Liver (tissue), 8 donors: ENCODE measurements at regions not wholly inside any gene's neighbourhood (a gene's known extent, or its start where the extent isn't known, plus 50 kb on each side); places are given as distances from the start of the nearest gene placed in this dataset.

Source experiments
- DNase-seq: peaks from one replicate; pipeline ENCODE4 v3.0.0-alpha.2; 2017; ENCODE audit warnings: low spot score
- H3K27ac ChIP-seq, 2 donors: one replicate each; pipeline ENCODE4 v1.7.0; 2013; ENCODE audit warnings: inconsistent platforms in 2 of 2, low read length in 2 of 2, control low read depth in 1 of 2, low read depth in 1 of 2, mild to moderate bottlenecking in 1 of 2
- H3K27me3 ChIP-seq, 4 donors: one replicate each; pipeline versions ENCODE4 v1.6.1 to v1.7.0; 2013; ENCODE audit warnings: low read length in 3 of 4, inconsistent platforms in 1 of 4, mild to moderate bottlenecking in 1 of 4, moderate library complexity in 1 of 4; ENCODE audit not compliant: control insufficient read depth in 4 of 4, insufficient read depth in 4 of 4
- H3K36me3 ChIP-seq, 4 donors: one replicate each; pipeline versions ENCODE4 v1.6.1 to v1.7.0; 2013; ENCODE audit warnings: low read length in 3 of 4, mild to moderate bottlenecking in 3 of 4, low read depth in 1 of 4, moderate library complexity in 1 of 4; ENCODE audit not compliant: control insufficient read depth in 4 of 4, insufficient read depth in 3 of 4
- H3K4me1 ChIP-seq, 4 donors: one replicate each; pipeline versions ENCODE4 v1.6.1 to v1.7.0; 2013; ENCODE audit warnings: low read length in 3 of 4, mild to moderate bottlenecking in 3 of 4, moderate library complexity in 1 of 4; ENCODE audit not compliant: control insufficient read depth in 4 of 4, insufficient read depth in 4 of 4
- H3K4me3 ChIP-seq, 3 donors: one replicate each; pipeline versions ENCODE4 v1.6.1 to v1.7.0; 2013; ENCODE audit warnings: low read length in 3 of 3, control low read depth in 1 of 3, low read depth in 1 of 3, mild to moderate bottlenecking in 1 of 3
- H3K9ac ChIP-seq, 2 donors: one replicate each; pipeline ENCODE4 v1.7.0; 2013; ENCODE audit warnings: low read length in 2 of 2, mild to moderate bottlenecking in 2 of 2, moderate library complexity in 2 of 2, control low read depth in 1 of 2, low read depth in 1 of 2
- H3K9me3 ChIP-seq, 4 donors: one replicate each; pipeline versions ENCODE4 v1.6.1 to v1.7.0; 2013; ENCODE audit warnings: low read length in 3 of 4; ENCODE audit not compliant: control insufficient read depth in 4 of 4
- EGR1 ChIP-seq, 2 donors: IDR thresholded peaks; 2 replicates each; pipeline ENCODE4 v1.6.1; 2016 to 2018; ENCODE audit warnings: antibody characterized with exemption in 2 of 2, low read depth in 2 of 2
- FOXA1 ChIP-seq: IDR thresholded peaks from 2 replicates; pipeline ENCODE4 v1.6.1; 2016; ENCODE audit warnings: antibody characterized with exemption
- FOXA2 ChIP-seq: IDR thresholded peaks from 2 replicates; pipeline ENCODE4 v1.6.1; 2016; ENCODE audit warnings: antibody characterized with exemption
- GABPA ChIP-seq, 2 donors: IDR thresholded peaks in 1 of 2; conservative IDR thresholded peaks in 1 of 2; 2 replicates each; pipeline ENCODE4 v1.6.1; 2016; ENCODE audit warnings: antibody characterized with exemption in 2 of 2, mild to moderate bottlenecking in 1 of 2, moderate library complexity in 1 of 2
- HNF4A ChIP-seq, 2 donors: conservative IDR thresholded peaks; 2 replicates each; pipeline ENCODE4 v1.6.1; 2016; ENCODE audit warnings: antibody characterized with exemption in 2 of 2, mild to moderate bottlenecking in 2 of 2
- HNF4G ChIP-seq: IDR thresholded peaks from 2 replicates; pipeline ENCODE4 v1.6.1; 2016; ENCODE audit warnings: antibody characterized with exemption
- JUND ChIP-seq, 2 donors: IDR thresholded peaks; 2 replicates each; pipeline ENCODE4 v1.6.1; 2016; ENCODE audit warnings: antibody characterized with exemption in 2 of 2
- NR2F2 ChIP-seq: IDR thresholded peaks from 2 replicates; pipeline ENCODE4 v1.6.1; 2016; ENCODE audit warnings: antibody characterized with exemption
- RAD21 ChIP-seq, 2 donors: IDR thresholded peaks; 2 replicates each; pipeline ENCODE4 v1.6.1; 2016; ENCODE audit warnings: antibody characterized with exemption in 2 of 2, mild to moderate bottlenecking in 2 of 2
- REST ChIP-seq: IDR thresholded peaks from 2 replicates; pipeline ENCODE4 v1.6.1; 2016; ENCODE audit warnings: antibody characterized with exemption, mild to moderate bottlenecking
- RXRA ChIP-seq, 2 donors: IDR thresholded peaks; 2 replicates each; pipeline ENCODE4 v1.6.1; 2017 to 2018; ENCODE audit warnings: antibody characterized with exemption in 2 of 2, mild to moderate bottlenecking in 1 of 2
- SP1 ChIP-seq: IDR thresholded peaks from 2 replicates; pipeline ENCODE4 v1.6.1; 2018; ENCODE audit warnings: antibody characterized with exemption, mild to moderate bottlenecking
- TAF1 ChIP-seq: conservative IDR thresholded peaks from 2 replicates; pipeline ENCODE4 v1.6.1; 2016; ENCODE audit warnings: antibody characterized with exemption, mild to moderate bottlenecking
- YY1 ChIP-seq: IDR thresholded peaks from 2 replicates; pipeline ENCODE4 v1.6.1; 2016; ENCODE audit warnings: antibody characterized with exemption, mild to moderate bottlenecking
- ZBTB33 ChIP-seq: IDR thresholded peaks from 2 replicates; pipeline ENCODE4 v1.6.1; 2016; ENCODE audit warnings: antibody characterized with exemption
- WGBS: extraction: QIAGEN DNeasy Blood & Tissue Kit; methylation state at CpG from one replicate; pipeline ENCODE4 v1.1.7; 2013; 5-methylcytosine and 5-hydroxymethylcytosine counted together
- TF ChIP-seq, protein P1 (sequence below): fragments of 150-350 bp; IDR thresholded peaks from 2 replicates; pipeline ENCODE4 v1.5.1; 2017; ENCODE audit warnings: improper control_type of control experiment, low read depth, low read length; ENCODE audit not compliant: missing input control
- TF ChIP-seq, protein P2 (sequence below): IDR thresholded peaks from 2 replicates; pipeline ENCODE4 v1.6.1; 2016; ENCODE audit warnings: antibody characterized with exemption
- TF ChIP-seq, protein P3 (sequence below): IDR thresholded peaks from 2 replicates; pipeline ENCODE4 v1.6.1; 2016; ENCODE audit warnings: antibody characterized with exemption
- donor health status: healthy.
- donor health status: healthy.
- donor health status: healthy.
- donor health status: healthy.
- donor health status: healthy.

GRCh38 chr1:195472291-195472690 lies 1135.9 kb downstream of the KCNT2 start:
- no peaks in the 10 kb centered on the region for H3K36me3 ChIP-seq
- peaks cover 0 to 9% (median 0%) of the 10 kb centered on the region in 4 donors for H3K9me3 ChIP-seq
- 53% methylated on average over 4 of the region's 4 CpGs for WGBS
- DNase-seq, result no peak
- H3K9ac ChIP-seq, result no peak overlapping the region
- H3K4me3 ChIP-seq, result no peak overlapping the region
- TF ChIP-seq RXRA (IDR thresholded peaks at IDR 0.05) (no peak), FOXA2 (no peak), FOXA1 (no peak), ZBTB33 (no peak), NR2F2 (no peak), RAD21 (IDR thresholded peaks at IDR 0.05) (no peak), JUND (IDR thresholded peaks at IDR 0.05) (no peak), SP1 (no peak), GABPA (IDR thresholded peaks at IDR 0.05 in 1 of 2, conservative IDR thresholded peaks at IDR 0.05 in 1 of 2) (no peak), HNF4G (no peak), YY1 (no peak), HNF4A (conservative IDR thresholded peaks at IDR 0.05) (no peak), REST (no peak), TAF1 (no peak), EGR1 (IDR thresholded peaks at IDR 0.05; ENCODE audit: low read depth in 2 of 2) (no peak)
- TF ChIP-seq, protein P1, sequence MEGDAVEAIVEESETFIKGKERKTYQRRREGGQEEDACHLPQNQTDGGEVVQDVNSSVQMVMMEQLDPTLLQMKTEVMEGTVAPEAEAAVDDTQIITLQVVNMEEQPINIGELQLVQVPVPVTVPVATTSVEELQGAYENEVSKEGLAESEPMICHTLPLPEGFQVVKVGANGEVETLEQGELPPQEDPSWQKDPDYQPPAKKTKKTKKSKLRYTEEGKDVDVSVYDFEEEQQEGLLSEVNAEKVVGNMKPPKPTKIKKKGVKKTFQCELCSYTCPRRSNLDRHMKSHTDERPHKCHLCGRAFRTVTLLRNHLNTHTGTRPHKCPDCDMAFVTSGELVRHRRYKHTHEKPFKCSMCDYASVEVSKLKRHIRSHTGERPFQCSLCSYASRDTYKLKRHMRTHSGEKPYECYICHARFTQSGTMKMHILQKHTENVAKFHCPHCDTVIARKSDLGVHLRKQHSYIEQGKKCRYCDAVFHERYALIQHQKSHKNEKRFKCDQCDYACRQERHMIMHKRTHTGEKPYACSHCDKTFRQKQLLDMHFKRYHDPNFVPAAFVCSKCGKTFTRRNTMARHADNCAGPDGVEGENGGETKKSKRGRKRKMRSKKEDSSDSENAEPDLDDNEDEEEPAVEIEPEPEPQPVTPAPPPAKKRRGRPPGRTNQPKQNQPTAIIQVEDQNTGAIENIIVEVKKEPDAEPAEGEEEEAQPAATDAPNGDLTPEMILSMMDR, result no peak
- TF ChIP-seq, protein P2, sequence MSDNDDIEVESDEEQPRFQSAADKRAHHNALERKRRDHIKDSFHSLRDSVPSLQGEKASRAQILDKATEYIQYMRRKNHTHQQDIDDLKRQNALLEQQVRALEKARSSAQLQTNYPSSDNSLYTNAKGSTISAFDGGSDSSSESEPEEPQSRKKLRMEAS, result no peak
- TF ChIP-seq, protein P3, sequence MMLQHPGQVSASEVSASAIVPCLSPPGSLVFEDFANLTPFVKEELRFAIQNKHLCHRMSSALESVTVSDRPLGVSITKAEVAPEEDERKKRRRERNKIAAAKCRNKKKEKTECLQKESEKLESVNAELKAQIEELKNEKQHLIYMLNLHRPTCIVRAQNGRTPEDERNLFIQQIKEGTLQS, result no peak
- H3K27ac ChIP-seq, result no peak overlapping the region
- no peaks in the 10 kb centered on the region for H3K4me1 ChIP-seq
- H3K27me3 ChIP-seq, result no peaks in the 10 kb centered on the region
